ENCODE measurements at regions not wholly inside any gene's neighbourhood (a gene's known extent, or its start where the extent isn't known, plus 50 kb on each side); places are given as distances from the start of the nearest gene placed in this dataset.

GRCh38 chr4:23232987-23233386 lies 540.2 kb downstream of the GBA3 start:
- no peak overlapping the region for H3K27ac Mint-ChIP-seq
- POLR2A ChIA-PET: no interaction called here
- no peaks in the 10 kb centered on the region for H3K4me1 Mint-ChIP-seq
- peaks cover 5% of the 10 kb centered on the region for H3K9me3 Mint-ChIP-seq
- intact Hi-C loops (cut with micrococcal nuclease): no loop called here
- ATAC-seq (ENCODE audit: low read depth) (no peak), DNase-seq (no peak)
- CTCF ChIA-PET: no interaction called here
- no peak for TF ChIP-seq CTCF (IDR thresholded peaks at IDR 0.05)
- no peaks in the 10 kb centered on the region for H3K27me3 Mint-ChIP-seq
- H3K4me3 Mint-ChIP-seq: no peak overlapping the region
- H3K36me3 Mint-ChIP-seq (ENCODE audit: low read depth): no peaks in the 10 kb centered on the region

DNA sequence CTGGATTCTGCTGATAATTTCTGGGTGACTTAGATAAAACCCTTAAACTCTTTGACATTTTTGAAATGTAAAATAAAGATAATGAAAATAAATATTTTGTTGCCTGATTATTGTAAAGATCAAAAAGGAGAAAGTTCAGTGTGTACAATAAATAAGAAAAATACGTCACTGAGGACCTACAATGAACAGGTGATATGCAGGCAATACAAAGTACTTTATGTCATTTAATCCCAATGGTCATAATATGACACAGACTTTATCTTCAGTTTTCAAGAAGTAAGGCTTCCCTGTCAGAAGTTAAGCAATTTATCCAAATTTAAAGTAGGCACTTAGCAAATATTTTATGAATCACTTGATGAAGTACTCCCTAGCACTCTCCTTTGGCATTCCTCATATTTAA lies 532.8 kb downstream of the GBA3 start:
- ATAC-seq (ENCODE audit: low read depth) (no peak), DNase-seq (no peak)
- Mint-ChIP-seq H3K4me3 (no peak overlapping the region), H3K36me3 (ENCODE audit: low read depth) (no peaks in the 10 kb centered on the region), H3K9me3 (peaks cover 9% of the 10 kb centered on the region), H3K27me3 (no peaks in the 10 kb centered on the region), H3K27ac (no peak overlapping the region), H3K4me1 (no peaks in the 10 kb centered on the region)
- intact Hi-C loops (cut with micrococcal nuclease): no loop called here
- ChIA-PET CTCF (no interaction called here), POLR2A (no interaction called here)
- no peak for TF ChIP-seq CTCF (IDR thresholded peaks at IDR 0.05)

- ATAC-seq (ENCODE audit: low read depth) (no peak), DNase-seq (no peak)
- Mint-ChIP-seq H3K9me3 (peaks cover 11% of the 10 kb centered on the region), H3K27ac (no peak overlapping the region), H3K36me3 (ENCODE audit: low read depth) (no peaks in the 10 kb centered on the region), H3K4me3 (no peak overlapping the region), H3K27me3 (no peaks in the 10 kb centered on the region), H3K4me1 (no peaks in the 10 kb centered on the region)
- CTCF ChIA-PET: no interaction called here
- intact Hi-C loops (cut with micrococcal nuclease): no loop called here
- no peak for TF ChIP-seq CTCF (IDR thresholded peaks at IDR 0.05)
- POLR2A ChIA-PET: no interaction called here
Observed at GRCh38 chr4:23224684-23225420, 532.1 kb downstream of the GBA3 start.

- DNase-seq (no peak), ATAC-seq (ENCODE audit: low read depth) (no peak)
- H3K9me3 Mint-ChIP-seq: peaks cover 14% of the 10 kb centered on the region
- no peak overlapping the region for H3K27ac Mint-ChIP-seq
- no peak for TF ChIP-seq CTCF (IDR thresholded peaks at IDR 0.05)
- H3K4me1 Mint-ChIP-seq: no peaks in the 10 kb centered on the region
- ChIA-PET POLR2A (no interaction called here), CTCF (no interaction called here)
- no peak overlapping the region for H3K4me3 Mint-ChIP-seq
- no peaks in the 10 kb centered on the region for H3K36me3 Mint-ChIP-seq (ENCODE audit: low read depth)
- H3K27me3 Mint-ChIP-seq: no peaks in the 10 kb centered on the region
- intact Hi-C loops (cut with micrococcal nuclease): no loop called here
Observed at GRCh38 chr4:23220911-23221310, 528.2 kb downstream of the GBA3 start.

DNA sequence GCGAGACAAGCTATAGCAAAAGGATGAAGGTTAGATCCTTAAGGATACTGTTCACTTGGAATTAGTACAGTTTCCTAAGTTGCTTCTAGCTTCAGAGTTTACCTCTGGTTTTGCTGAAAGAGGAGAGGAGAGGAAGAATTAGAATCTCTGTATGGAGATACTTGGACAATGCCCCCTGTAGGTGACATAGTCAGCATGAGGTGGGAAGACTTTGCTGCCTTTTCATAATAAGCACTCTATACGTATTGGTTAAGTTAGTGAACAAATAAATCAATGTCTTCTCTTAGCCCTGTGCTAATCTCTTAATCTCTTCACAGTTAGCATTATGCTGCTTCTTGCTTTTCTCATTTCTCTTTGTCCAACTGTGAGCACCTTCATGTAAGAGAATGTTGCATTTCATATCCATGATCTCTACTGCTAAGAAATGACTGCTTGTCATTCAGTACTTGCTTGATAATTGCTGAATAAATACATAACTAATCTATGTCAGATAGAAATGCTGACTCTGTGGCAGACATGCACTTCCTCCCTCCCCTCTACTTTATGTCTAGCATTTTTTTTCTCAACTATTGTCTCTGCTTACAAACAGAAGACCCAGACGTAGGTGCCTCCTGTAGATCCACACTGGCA lies 527.2 kb downstream of the GBA3 start:
- CTCF ChIA-PET: no interaction called here
- H3K27me3 Mint-ChIP-seq: no peaks in the 10 kb centered on the region
- no peak for DNase-seq
- no peaks in the 10 kb centered on the region for H3K36me3 Mint-ChIP-seq (ENCODE audit: low read depth)
- H3K4me3 Mint-ChIP-seq: no peak overlapping the region
- peaks cover 14% of the 10 kb centered on the region for H3K9me3 Mint-ChIP-seq
- intact Hi-C loops (cut with micrococcal nuclease): no loop called here
- ATAC-seq (ENCODE audit: low read depth): no peak
- no peak for TF ChIP-seq CTCF (IDR thresholded peaks at IDR 0.05)
- POLR2A ChIA-PET: no interaction called here
- no peak overlapping the region for H3K27ac Mint-ChIP-seq
- H3K4me1 Mint-ChIP-seq: no peaks in the 10 kb centered on the region

Data from activated B cell treated with CpG ODN at 0.5 μM for 24 hours (primary cell).